ENCODE measurements at regions not wholly inside any gene's neighbourhood (a gene's known extent, or its start where the extent isn't known, plus 50 kb on each side); places are given as distances from the start of the nearest gene placed in this dataset.
"Not testable (repeated sequence)": the region's sequence is repeated elsewhere in the genome, so short reads cannot be mapped to it uniquely, and the experiment has no call there.

GRCh38 chr6:66068033-66068432, 361.0 kb upstream of the EYS start:
- intact Hi-C loops (cut with micrococcal nuclease), result no loop called here

DNA sequence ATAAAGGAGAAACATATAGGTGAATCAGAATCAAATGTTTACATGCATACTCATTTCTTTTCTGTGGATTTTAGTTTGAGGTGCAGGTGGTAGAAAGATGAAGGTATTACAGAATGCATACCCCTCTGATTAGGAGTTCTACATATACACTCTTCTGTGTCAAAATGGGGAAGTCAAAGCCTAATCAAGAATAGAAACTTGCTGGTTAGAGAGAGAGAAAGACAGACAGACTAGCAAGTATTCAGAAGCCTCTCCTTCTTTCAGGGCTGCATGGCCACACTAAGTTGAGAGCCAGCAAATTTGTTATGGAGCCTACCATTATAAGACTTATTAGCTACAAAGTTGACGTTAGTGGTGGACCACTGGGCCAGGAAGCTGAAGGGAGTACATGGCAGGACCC, 358.3 kb upstream of the EYS start:
- intact Hi-C loops (cut with micrococcal nuclease), result no loop called here

- intact Hi-C loops (cut with micrococcal nuclease), result no loop called here
These were observed 350.0 kb upstream of the EYS start for GRCh38 chr6:66057034-66057433.

DNA sequence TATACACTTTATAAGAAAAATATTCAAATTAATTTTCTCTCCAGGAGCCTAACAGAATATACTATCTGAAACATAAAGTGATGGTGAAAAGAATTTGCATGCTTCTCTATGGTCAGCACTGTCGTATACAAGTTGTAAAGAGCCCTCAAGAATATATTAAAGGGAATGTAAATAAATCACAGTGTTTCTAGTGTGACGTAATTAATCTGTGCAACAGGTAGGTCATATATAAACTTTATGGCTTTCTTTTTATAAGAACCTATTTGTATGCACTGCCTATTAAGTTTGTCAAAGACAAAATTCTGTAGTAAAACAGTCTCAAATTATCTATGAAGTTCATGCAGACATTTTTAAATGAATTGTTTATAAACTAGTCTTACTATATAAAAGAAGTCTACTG, 347.9 kb upstream of the EYS start:
- intact Hi-C loops (cut with micrococcal nuclease), result no loop called here

GRCh38 chr6:66051812-66052211, 344.8 kb upstream of the EYS start:
- intact Hi-C loops (cut with micrococcal nuclease), result no loop called here

GRCh38 chr6:66048684-66049474, 341.9 kb upstream of the EYS start:
- intact Hi-C loops (cut with micrococcal nuclease), result no loop called here

DNA sequence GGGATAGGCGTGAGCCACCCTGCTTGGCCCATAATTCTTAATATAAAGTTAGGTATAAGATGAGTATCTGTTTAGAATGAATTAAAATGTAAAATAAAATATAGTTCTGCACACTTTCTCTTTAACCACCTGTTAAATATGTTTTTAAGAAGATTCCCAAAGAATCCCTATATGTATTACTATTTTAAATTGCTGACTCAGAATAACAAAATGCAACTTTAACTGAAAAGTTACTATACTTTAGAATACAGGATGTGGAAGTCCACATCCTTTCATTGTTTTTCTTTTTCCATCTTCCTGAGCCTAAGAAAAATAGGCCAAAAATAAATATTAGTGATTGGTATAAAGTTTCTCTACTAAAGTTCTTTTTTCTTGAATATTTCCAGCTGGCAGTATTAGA, 325.6 kb upstream of the EYS start:
- intact Hi-C loops (cut with micrococcal nuclease), result no loop called here

DNA sequence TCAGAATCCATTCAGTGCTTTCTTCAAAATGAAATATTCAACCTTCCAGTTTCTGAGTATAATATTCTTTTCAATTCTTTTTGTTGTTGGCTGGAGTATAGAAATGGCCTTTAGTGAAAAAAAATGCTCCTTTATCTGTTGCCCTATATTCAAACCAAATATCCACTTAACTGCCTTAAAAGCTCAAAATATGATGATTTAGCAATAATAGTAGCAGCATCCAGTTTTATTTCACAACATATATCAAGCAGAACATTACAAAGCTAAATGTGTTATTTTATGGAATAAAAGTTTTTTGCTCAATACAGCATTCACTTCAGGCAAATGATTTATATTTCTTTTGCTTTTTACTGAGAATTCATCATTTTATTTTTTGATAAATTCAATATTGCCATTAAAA, 322.4 kb upstream of the EYS start:
- intact Hi-C loops (cut with micrococcal nuclease), result no loop called here

GRCh38 chr6:65999288-65999791, 292.3 kb upstream of the EYS start:
- intact Hi-C loops (cut with micrococcal nuclease), result no loop called here

- intact Hi-C loops (cut with micrococcal nuclease), result no loop called here
These were observed 291.5 kb upstream of the EYS start for GRCh38 chr6:65998544-65998943.

DNA sequence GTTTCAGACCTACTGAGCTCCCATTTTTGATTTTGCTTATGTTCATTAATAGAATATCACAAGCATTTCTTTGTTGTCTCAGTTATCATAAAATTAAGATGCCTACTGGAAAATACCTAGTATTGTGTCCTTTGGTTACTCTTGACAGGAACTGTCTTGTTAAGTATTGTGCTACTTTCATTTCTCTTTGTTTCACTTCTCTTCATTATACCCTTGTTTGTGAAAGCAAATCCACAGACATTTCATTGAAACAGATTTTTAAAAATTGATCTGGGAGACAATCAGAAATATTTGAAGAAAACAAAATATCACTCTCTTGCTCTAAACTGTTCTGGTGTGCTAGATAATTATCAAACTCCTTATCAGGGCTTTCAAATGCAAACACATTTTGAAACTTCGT, 290.5 kb upstream of the EYS start:
- intact Hi-C loops (cut with micrococcal nuclease), result no loop called here

- intact Hi-C loops (cut with micrococcal nuclease), result no loop called here
These were observed 289.1 kb upstream of the EYS start for GRCh38 chr6:65996096-65996495.

GRCh38 chr6:65989676-65990075, 282.6 kb upstream of the EYS start:
- intact Hi-C loops (cut with micrococcal nuclease), result no loop called here

DNA sequence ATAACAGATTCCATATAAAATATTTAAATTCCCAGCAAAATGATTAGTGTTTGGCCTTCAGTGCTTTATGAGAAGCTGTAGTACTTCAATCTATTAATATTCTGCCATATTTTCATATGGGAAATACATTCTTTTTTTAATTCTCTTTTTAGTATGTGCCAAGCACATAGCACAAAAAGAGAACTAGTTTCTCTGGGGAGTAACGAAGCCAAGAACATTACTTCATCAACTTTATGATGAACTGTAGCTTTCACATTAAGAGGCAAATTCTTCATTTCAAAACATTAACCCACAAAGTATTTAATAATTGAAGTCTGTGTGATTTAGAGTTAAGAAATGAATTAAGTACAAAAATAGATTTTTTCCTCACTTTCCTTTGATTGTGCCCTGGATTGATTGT, 281.0 kb upstream of the EYS start:
- intact Hi-C loops (cut with micrococcal nuclease), result no loop called here

GRCh38 chr6:65984089-65984488, 277.1 kb upstream of the EYS start:
- intact Hi-C loops (cut with micrococcal nuclease), result no loop called here

DNA sequence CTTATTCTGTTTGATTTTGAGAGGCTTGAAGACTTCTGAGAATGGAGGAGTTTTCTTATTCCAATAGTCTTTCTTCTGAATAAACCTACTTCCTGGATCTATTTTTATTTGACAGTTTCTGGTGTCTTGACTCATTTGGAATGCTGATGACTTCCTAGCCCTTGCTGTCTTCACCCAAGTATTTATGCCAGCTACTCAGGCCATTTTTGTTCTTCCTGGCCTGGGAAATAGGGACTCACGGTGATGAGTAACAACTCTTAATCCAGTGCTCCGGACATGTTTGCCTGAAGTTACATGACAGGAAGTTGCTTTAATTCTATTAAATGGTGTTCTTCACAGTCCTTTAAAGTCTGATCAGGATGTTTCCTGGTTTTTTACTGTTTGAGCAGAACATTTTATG, 272.1 kb upstream of the EYS start:
- intact Hi-C loops (cut with micrococcal nuclease), result no loop called here

DNA sequence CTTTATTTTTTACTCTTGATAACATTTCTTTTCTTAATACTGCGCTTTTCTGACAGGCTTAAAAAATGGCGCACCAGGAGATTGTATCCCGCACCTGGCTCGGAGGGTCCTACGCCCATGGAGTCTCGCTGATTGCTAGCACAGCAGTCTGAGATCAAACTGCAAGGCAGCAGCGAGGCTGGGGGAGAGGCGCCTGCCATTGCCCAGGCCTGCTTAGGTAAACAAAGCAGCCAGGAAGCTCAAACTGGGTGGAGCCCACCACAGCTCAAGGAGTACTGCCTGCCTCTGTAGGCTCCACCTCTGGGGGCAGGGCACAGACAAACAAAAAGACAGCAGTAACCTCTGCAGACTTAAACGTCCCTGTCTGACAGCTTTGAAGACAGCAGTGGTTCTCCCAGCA, 264.2 kb upstream of the EYS start:
- intact Hi-C loops (cut with micrococcal nuclease), result not testable (repeated sequence)

DNA sequence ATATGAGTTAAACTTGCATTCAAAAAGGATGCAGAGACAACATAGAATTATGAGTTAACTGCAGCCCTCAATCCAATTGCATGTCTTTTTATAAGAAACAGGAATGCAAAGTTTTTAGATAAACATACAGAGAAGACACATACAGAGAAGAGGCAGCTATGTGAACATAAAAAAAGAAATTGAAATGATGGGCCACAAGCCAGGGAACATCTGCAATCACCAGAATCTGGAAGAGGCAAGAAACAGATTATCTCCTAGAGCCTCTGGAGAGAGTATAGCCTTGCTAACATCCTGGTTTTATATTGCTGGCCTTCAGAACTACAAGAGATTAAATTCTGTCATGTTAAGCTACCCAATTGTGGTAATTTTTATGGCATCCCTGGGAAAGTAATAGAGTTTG, 257.2 kb upstream of the EYS start:
- intact Hi-C loops (cut with micrococcal nuclease), result no loop called here

DNA sequence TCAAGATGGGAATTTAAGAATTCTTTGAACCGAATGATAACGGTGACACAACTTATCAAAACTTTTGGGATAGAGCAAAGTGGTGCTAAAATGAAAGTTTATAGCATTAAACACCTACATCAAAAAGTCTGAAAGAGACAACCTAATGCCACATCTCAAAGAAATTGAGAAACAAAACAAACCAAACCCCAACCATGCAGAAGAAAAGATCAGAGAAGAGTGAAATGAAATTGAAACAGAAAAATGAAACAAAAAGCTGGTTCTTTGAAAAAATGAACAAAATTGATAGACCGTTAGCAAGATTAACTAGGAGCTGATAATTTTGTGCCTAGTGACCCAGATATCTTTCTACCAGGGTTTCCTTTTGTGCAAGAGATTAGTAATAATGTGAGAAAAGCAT, 248.0 kb upstream of the EYS start:
- intact Hi-C loops (cut with micrococcal nuclease), result no loop called here

DNA sequence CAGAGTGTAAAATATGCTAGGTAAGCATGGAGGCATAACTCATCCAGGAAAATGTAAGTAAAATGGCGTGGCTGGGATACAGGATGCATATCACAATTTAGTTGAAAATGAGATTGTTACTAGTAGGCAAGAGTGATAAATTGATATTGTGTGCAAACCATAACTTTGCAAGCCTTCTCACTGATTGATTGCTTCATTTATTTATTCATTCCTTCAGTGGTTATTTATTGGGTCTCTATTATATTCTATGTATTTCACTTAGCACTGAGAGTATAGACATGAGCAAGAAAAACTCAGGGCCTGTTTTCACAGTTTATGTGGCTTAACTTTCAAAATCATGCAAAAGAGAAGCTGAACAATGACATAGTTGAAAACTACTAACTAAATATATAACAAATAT, 241.0 kb upstream of the EYS start:
- intact Hi-C loops (cut with micrococcal nuclease), result no loop called here

- intact Hi-C loops (cut with micrococcal nuclease), result no loop called here
These were observed 236.5 kb upstream of the EYS start for GRCh38 chr6:65943548-65943947.

- intact Hi-C loops (cut with micrococcal nuclease), result no loop called here
These were observed 236.0 kb upstream of the EYS start for GRCh38 chr6:65943051-65943450.

- intact Hi-C loops (cut with micrococcal nuclease), result no loop called here
These were observed 231.0 kb upstream of the EYS start for GRCh38 chr6:65938000-65938399.

DNA sequence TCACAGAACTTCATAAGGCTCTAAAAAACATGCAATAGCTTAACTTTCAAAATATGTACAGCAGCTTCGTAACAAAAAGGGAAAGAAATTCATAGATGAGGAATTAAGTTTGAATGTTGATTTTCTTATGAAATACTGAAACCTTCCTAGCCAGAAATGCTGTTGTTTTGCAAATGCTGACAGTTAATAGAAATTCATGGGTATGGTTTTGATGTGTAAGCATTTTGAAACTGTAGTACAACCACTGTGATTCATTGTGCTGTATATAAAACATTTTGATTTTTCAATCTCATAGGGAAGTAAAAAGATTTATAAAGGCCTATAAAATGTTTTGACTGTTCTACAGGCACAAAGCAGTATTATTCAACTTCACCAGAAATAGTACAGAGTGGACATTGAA, 228.4 kb upstream of the EYS start:
- intact Hi-C loops (cut with micrococcal nuclease), result no loop called here
